ENCODE measurements at regions not wholly inside any gene's neighbourhood (a gene's known extent, or its start where the extent isn't known, plus 50 kb on each side); places are given as distances from the start of the nearest gene placed in this dataset.

- H2AFZ ChIP-seq (ENCODE audit: low read length) = no peak overlapping the region
These were observed 453.9 kb downstream of the ADAMTS20 start for GRCh38 chr12:43098071-43098470.

More at GRCh38 chr12:43098071-43098470, 453.9 kb downstream of the ADAMTS20 start:
- Histone ChIP-seq H4K91ac (ENCODE audit: insufficient read length, low read depth, low read length) (no peak overlapping the region), H3K79me2 (ENCODE audit: insufficient read depth, low read length) (no peaks in the 10 kb centered on the region), H3K23me2 (ENCODE audit: insufficient read length, low read depth, low read length, poor library complexity, severe bottlenecking) (no peaks in the 10 kb centered on the region), H2BK120ac (ENCODE audit: low read depth, low read length, poor library complexity, severe bottlenecking) (no peak overlapping the region), H3K18ac (ENCODE audit: insufficient read length, low read depth, low read length) (no peak overlapping the region), H4K8ac (replicated peaks; ENCODE audit: insufficient read length, low read depth, low read length) (no peak overlapping the region), H3K79me1 (ENCODE audit: insufficient read depth, low read depth, low read length, poor library complexity, severe bottlenecking) (no peaks in the 10 kb centered on the region), H4K5ac (ENCODE audit: insufficient read length, low read depth, low read length) (no peak overlapping the region), H2BK15ac (ENCODE audit: low read depth, low read length) (no peak overlapping the region), H3K27ac (ENCODE audit: insufficient read length, low read depth, low read length) (no peak overlapping the region), H4K20me1 (ENCODE audit: control insufficient read depth, insufficient read depth, insufficient read length) (no peaks in the 10 kb centered on the region), H2BK12ac (ENCODE audit: insufficient read length, low read depth, low read length) (no peak overlapping the region), H3K23ac (ENCODE audit: insufficient read length, low read depth, low read length) (no peak overlapping the region), H3K56ac (ENCODE audit: insufficient read length, low read depth, low read length) (no peak overlapping the region), H3K9me3 (ENCODE audit: control insufficient read depth, low read depth, low read length) (no peaks in the 10 kb centered on the region), H3T11ph (ENCODE audit: low read length) (no peak overlapping the region), H2BK5ac (ENCODE audit: insufficient read length, low read length) (no peak overlapping the region), H2BK20ac (ENCODE audit: low read depth, low read length, poor library complexity, severe bottlenecking) (no peak overlapping the region), H3K4me1 (ENCODE audit: insufficient read depth, low read length) (no peaks in the 10 kb centered on the region), H3K4ac (ENCODE audit: low read depth, low read length) (no peak overlapping the region), H3K27me3 (ENCODE audit: insufficient read depth, low read length) (no peaks in the 10 kb centered on the region), H2AK5ac (ENCODE audit: insufficient read length, low read length) (no peak overlapping the region), H3K14ac (ENCODE audit: insufficient read depth, low read length) (no peak overlapping the region), H3K4me2 (ENCODE audit: insufficient read depth, insufficient read length, low read length) (no peak overlapping the region), H3K9ac (ENCODE audit: extremely low read depth, insufficient read length, low read length) (no peak overlapping the region)
- peaks cover 0 to 4% of the 10 kb centered on the region in 2 experiments; a peak in 2 of 4 replicates for H3K4me1 Mint-ChIP-seq
- no peaks in the 10 kb centered on the region for H3K36me3 Mint-ChIP-seq (ENCODE audit: insufficient read depth in 1 of 3, low read depth in 3 of 3)
- no peak for DNase-seq
- H3K27ac Mint-ChIP-seq = no peak overlapping the region
- no peak overlapping the region for H3K4me3 Mint-ChIP-seq
- H3K9me3 Mint-ChIP-seq = no peaks in the 10 kb centered on the region; a peak in 1 of 5 replicates
- TF ChIP-seq CTCF (conservative IDR thresholded peaks at IDR 0.05) = no peak
- no peaks in the 10 kb centered on the region for H3K27me3 Mint-ChIP-seq (ENCODE audit: low read depth)
